Heart left ventricle (tissue), 16 donors: ENCODE measurements at regions not wholly inside any gene's neighbourhood (a gene's known extent, or its start where the extent isn't known, plus 50 kb on each side); places are given as distances from the start of the nearest gene placed in this dataset.
"Not testable (repeated sequence)": the region's sequence is repeated elsewhere in the genome, so short reads cannot be mapped to it uniquely, and the experiment has no call there.

Experiments used
- ATAC-seq, 4 donors: fragments of 200-7000 bp; cut with Tn5 transposase; one replicate each; pipeline ENCODE4 v1.9.1; 2020 to 2022; ENCODE audit warnings: moderate library complexity in 4 of 4, mild to moderate bottlenecking in 3 of 4, moderate number of reproducible peaks in 1 of 4
- DNase-seq, 5 donors: peaks; one replicate each; pipeline ENCODE4 v3.0.0-alpha.2; 2020
- H3K27ac ChIP-seq, 12 donors: fragments of 200-600 bp; sonication (generic) in 4 of 12; one replicate each; pipeline versions ENCODE4 v1.5.0 to v1.8.0; 2016 to 2022; ENCODE audit warnings: mild to moderate bottlenecking in 2 of 12
- H3K27me3 ChIP-seq, 9 donors: fragments of 200-600 bp; sonication (generic) in 2 of 9; one replicate each; pipeline versions ENCODE4 v1.5.1 to v1.8.0; 2016 to 2022; ENCODE audit warnings: mild to moderate bottlenecking in 3 of 9
- H3K36me3 ChIP-seq, 9 donors: fragments of 200-600 bp; sonication (generic) in 2 of 9; one replicate each; pipeline versions ENCODE4 v1.5.0 to v1.8.0; 2018 to 2022; ENCODE audit warnings: mild to moderate bottlenecking in 2 of 9
- H3K4me1 ChIP-seq, 12 donors: fragments of 200-600 bp; sonication (generic) in 4 of 12; one replicate each; pipeline versions ENCODE4 v1.5.0 to v1.8.0; 2016 to 2022; ENCODE audit warnings: mild to moderate bottlenecking in 3 of 12
- H3K4me3 ChIP-seq, 12 donors: fragments of 200-600 bp; sonication (generic) in 4 of 12; one replicate each; pipeline versions ENCODE4 v1.5.0 to v1.8.0; 2017 to 2022; ENCODE audit warnings: mild to moderate bottlenecking in 9 of 12, moderate library complexity in 4 of 12
- H3K9me3 ChIP-seq, 12 donors: fragments of 200-600 bp; sonication (generic) in 4 of 12; one replicate each; pipeline versions ENCODE4 v1.5.0 to v1.8.0; 2016 to 2022; ENCODE audit warnings: mild to moderate bottlenecking in 1 of 12
- CTCF ChIP-seq, 12 donors: fragments of 200-600 bp; sonication (generic) in 4 of 12; IDR thresholded peaks; one replicate each; pipeline versions ENCODE4 v1.5.0 to v1.8.0; 2018 to 2022; ENCODE audit warnings: antibody characterized with exemption in 12 of 12, mild to moderate bottlenecking in 5 of 12
- POLR2A ChIP-seq, 2 donors: fragments of 450-650 bp; IDR thresholded peaks; one replicate each; pipeline ENCODE4 v1.6.1; 2017; ENCODE audit warnings: antibody characterized with exemption in 2 of 2, mild to moderate bottlenecking in 2 of 2, moderate library complexity in 2 of 2
- WGBS, 4 donors: extraction: QIAGEN DNeasy Blood & Tissue Kit in 2 of 4; methylation state at CpG; one replicate each; pipeline versions ENCODE4 v1.1.5 to v1.1.7; 2013 to 2018; 5-methylcytosine and 5-hydroxymethylcytosine counted together
- intact Hi-C, 10 donors: fragments of 100-400 bp; cut with DNase I; formaldehyde crosslinking; loops; one replicate each; pipeline versions ENCODE4 v1.11.1 to v1.14.2; 2022
- donor health status: ischemic (EF 13 %, LVEDD 7.1; RV severe dilation, severe dysfunction).
- donor health status: healthy with polysubstance abuse.
- donor health status: DM: no; HTN: yes; CAD: no.
- donor health status: DM: no; HTN: no; CAD: no.
- donor health status: ischemic (EF 25% LVEDD 6.9; RV normal size, moderate dysfunction).
- donor health status: ischemic (EF 25% LVEDD 5.7; RV mildly dilated, moderate dysfunction).
- donor health status: healthy.
- donor health status: DM: yes; HTN: yes; CAD: no.
- donor health status: ischemic (EF 35%, LVEDD 5.7; RV mildly dilated, moderate dysfunction).
- donor health status: nonischemic (EF 11% LVEDD 7.7; RV severe dilation, severe dysfunction).
- donor health status: DM: yes; HTN: yes; CAD: no.
- donor health status: PGD.
- donor health status: ischemic (EF 29% LVEDD 5.4; RV normal size, mild dysfunction).
- donor health status: nonischemic (EF 23%, LVEDD 6.1; RV moderate dilation, normal function).

GRCh38 chr9:40911647-40912046 is 216.8 kb downstream of the FOXD4L6 start:
- no peak for ATAC-seq
- intact Hi-C loops: no loop called here
- H3K27me3 ChIP-seq: no peaks in the 10 kb centered on the region
- H3K4me3 ChIP-seq: no peak overlapping the region
- peaks cover 0 to 100% (median 100%) of the 10 kb centered on the region in 12 donors for H3K9me3 ChIP-seq
- WGBS, 4 donors: 70 to 82% (median 77%) methylated on average over 5 of the region's 5 CpGs
- no peak overlapping the region for H3K27ac ChIP-seq
- DNase-seq: no peak
- no peaks in the 10 kb centered on the region for H3K36me3 ChIP-seq
- no peaks in the 10 kb centered on the region for H3K4me1 ChIP-seq
- TF ChIP-seq POLR2A (IDR thresholded peaks at IDR 0.05): no peak

GRCh38 chr9:40910995-40911394 is 217.5 kb downstream of the FOXD4L6 start:
- H3K27me3 ChIP-seq, H3K4me3 ChIP-seq, H3K27ac ChIP-seq, H3K36me3 ChIP-seq, ATAC-seq, H3K4me1 ChIP-seq, intact Hi-C loops, DNase-seq: not testable (repeated sequence)
- H3K9me3 ChIP-seq: peaks cover 0 to 100% (median 100%) of the 10 kb centered on the region in 12 donors
- 65 to 77% (median 72%) methylated on average over 8 of the region's 8 CpGs for WGBS, 4 donors

GRCh38 chr9:40909821-40910220 is 218.7 kb downstream of the FOXD4L6 start:
- 81 to 87% (median 82%) methylated on average over 4 of the region's 4 CpGs for WGBS, 4 donors
- Histone ChIP-seq H3K4me1 (no peaks in the 10 kb centered on the region), H3K36me3 (no peaks in the 10 kb centered on the region), H3K27ac (no peak overlapping the region), H3K4me3 (no peak overlapping the region), H3K9me3 (peaks cover 0 to 100% (median 99%) of the 10 kb centered on the region in 12 donors), H3K27me3 (no peaks in the 10 kb centered on the region)
- TF ChIP-seq POLR2A (IDR thresholded peaks at IDR 0.05): no peak
- no peak for TF ChIP-seq CTCF (IDR thresholded peaks at IDR 0.05)
- DNase-seq (no peak), ATAC-seq (no peak)
- intact Hi-C loops: loop anchor here in 2 of 10 donors (10.0 kb wide), 1 partner anchor 45 kb away; no protein-coding TSS in a partner anchor

GRCh38 chr9:40909111-40909510 is 219.4 kb downstream of the FOXD4L6 start:
- intact Hi-C loops: loop anchor here in 2 of 10 donors (10.0 kb wide), 1 partner anchor 46 kb away; no protein-coding TSS in a partner anchor
- not testable (repeated sequence) for DNase-seq, ATAC-seq, H3K36me3 ChIP-seq, H3K27ac ChIP-seq, H3K4me3 ChIP-seq, H3K27me3 ChIP-seq, H3K4me1 ChIP-seq
- peaks cover 0 to 100% (median 100%) of the 10 kb centered on the region in 12 donors for H3K9me3 ChIP-seq
- WGBS, 4 donors: 82 to 86% (median 84%) methylated on average over 8 of the region's 8 CpGs

GRCh38 chr9:40907657-40908624 is 220.5 kb downstream of the FOXD4L6 start:
- intact Hi-C loops: loop anchor here in 2 of 10 donors (10.0 kb wide), 1 partner anchor 47 kb away; no protein-coding TSS in a partner anchor
- Histone ChIP-seq H3K9me3 (peaks cover 0 to 100% (median 100%) of the 10 kb centered on the region in 12 donors), H3K27ac (no peak overlapping the region)

GRCh38 chr9:40906879-40907278 is 221.6 kb downstream of the FOXD4L6 start:
- peak; percentile 2 to 52 (median 28) for ATAC-seq
- intact Hi-C loops: loop anchor here in 2 of 10 donors (10.0 kb wide), 1 partner anchor 48 kb away; no protein-coding TSS in a partner anchor
- not testable (repeated sequence) for H3K27me3 ChIP-seq, H3K36me3 ChIP-seq, H3K27ac ChIP-seq, DNase-seq, H3K4me3 ChIP-seq, H3K4me1 ChIP-seq
- WGBS, 4 donors: 56 to 67% (median 62%) methylated on average over 5 of the region's 5 CpGs
- H3K9me3 ChIP-seq: peaks cover 0 to 100% (median 99%) of the 10 kb centered on the region in 12 donors

More at GRCh38 chr9:40907657-40908624, 220.5 kb downstream of the FOXD4L6 start:
- 67 to 74% (median 70%) methylated on average over 15 to 16 of the region's 16 CpGs for WGBS, 4 donors
- no peaks in the 10 kb centered on the region for H3K27me3 ChIP-seq
- DNase-seq (no peak), ATAC-seq (peak in 1 of 4 donors; percentile 12)
- TF ChIP-seq CTCF (IDR thresholded peaks at IDR 0.05): no peak
- H3K4me3 ChIP-seq: no peak overlapping the region
- H3K36me3 ChIP-seq: no peaks in the 10 kb centered on the region
- H3K4me1 ChIP-seq: no peaks in the 10 kb centered on the region

- ATAC-seq, DNase-seq, H3K4me3 ChIP-seq, intact Hi-C loops, H3K4me1 ChIP-seq, H3K27me3 ChIP-seq, H3K36me3 ChIP-seq, H3K27ac ChIP-seq: not testable (repeated sequence)
- peaks cover 5 to 100% (median 99%) of the 10 kb centered on the region in 12 donors for H3K9me3 ChIP-seq
- WGBS, 4 donors: 57 to 76% (median 66%) methylated on average over 2 of the region's 2 CpGs
Observed at GRCh38 chr9:40892315-40892714, 236.2 kb downstream of the FOXD4L6 start.

- intact Hi-C loops: not testable (repeated sequence)
Observed at GRCh38 chr9:40885858-40886257, 242.6 kb downstream of the FOXD4L6 start.

More at GRCh38 chr9:40885858-40886257, 242.6 kb downstream of the FOXD4L6 start:
- H3K27me3 ChIP-seq, H3K27ac ChIP-seq, H3K36me3 ChIP-seq, ATAC-seq, H3K4me1 ChIP-seq, DNase-seq, H3K4me3 ChIP-seq: not testable (repeated sequence)
- H3K9me3 ChIP-seq: peaks cover 3 to 100% (median 96%) of the 10 kb centered on the region in 12 donors
- WGBS, 4 donors: 82 to 88% (median 83%) methylated on average over 14 of the region's 14 CpGs
